ENCODE measurements at regions not wholly inside any gene's neighbourhood (a gene's known extent, or its start where the extent isn't known, plus 50 kb on each side); places are given as distances from the start of the nearest gene placed in this dataset.

GRCh38 chr3:118505784-118506183 is 528.9 kb downstream of the IGSF11 start:
- no peak for TF ChIP-seq POLR2A (IDR thresholded peaks at IDR 0.05)
- no peak for TF ChIP-seq CTCF (IDR thresholded peaks at IDR 0.05)

All from transverse colon (tissue), 3 donors.